IPS DF 19.7 (cell line): ENCODE measurements at regions not wholly inside any gene's neighbourhood (a gene's known extent, or its start where the extent isn't known, plus 50 kb on each side); places are given as distances from the start of the nearest gene placed in this dataset.
A peak's percentile ranks its signal among the peaks of the same experiment; 100 is the strongest.

ENCODE experiments used
- DNase-seq: peaks from one replicate; pipeline ENCODE4 v3.0.0-alpha.2; 2013; ENCODE audit warnings: low read depth, low spot score

- DNase-seq: no peak
Measured at GRCh38 chr9:119509291-119509905, 140.2 kb upstream of the BRINP1 start.

GRCh38 chr9:119501374-119501773 lies 132.1 kb upstream of the BRINP1 start:
- DNase-seq: no peak

GRCh38 chr9:119500072-119500771 lies 131.0 kb upstream of the BRINP1 start:
- DNase-seq: no peak

GRCh38 chr9:119487118-119487827 lies 118.0 kb upstream of the BRINP1 start:
- no peak for DNase-seq

GRCh38 chr9:119483153-119483552 lies 113.9 kb upstream of the BRINP1 start:
- DNase-seq: no peak

GRCh38 chr9:119477197-119477596 lies 108.0 kb upstream of the BRINP1 start:
- DNase-seq: no peak

GRCh38 chr9:119458068-119458467 lies 88.8 kb upstream of the BRINP1 start:
- DNase-seq: no peak

GRCh38 chr9:119453980-119454379 lies 84.7 kb upstream of the BRINP1 start:
- DNase-seq: no peak

GRCh38 chr9:119453490-119453911 lies 84.3 kb upstream of the BRINP1 start:
- DNase-seq: no peak

GRCh38 chr9:119451426-119451825 lies 82.2 kb upstream of the BRINP1 start:
- DNase-seq: no peak

- no peak for DNase-seq
Measured at GRCh38 chr9:119443179-119443578, 73.9 kb upstream of the BRINP1 start.

GRCh38 chr9:119441832-119442231 lies 72.6 kb upstream of the BRINP1 start:
- DNase-seq: no peak

GRCh38 chr9:119441338-119441737 lies 72.1 kb upstream of the BRINP1 start:
- DNase-seq: peak; percentile 75

GRCh38 chr9:119436261-119436660 lies 67.0 kb upstream of the BRINP1 start:
- no peak for DNase-seq

- DNase-seq: no peak
Measured at GRCh38 chr9:119435076-119435475, 65.8 kb upstream of the BRINP1 start.

GRCh38 chr9:119432428-119432827 lies 63.2 kb upstream of the BRINP1 start:
- no peak for DNase-seq

GRCh38 chr9:119429302-119429701 lies 60.1 kb upstream of the BRINP1 start:
- DNase-seq: no peak

GRCh38 chr9:119420231-119420630 lies 51.0 kb upstream of the BRINP1 start:
- no peak for DNase-seq
